ENCODE measurements at regions not wholly inside any gene's neighbourhood (a gene's known extent, or its start where the extent isn't known, plus 50 kb on each side); places are given as distances from the start of the nearest gene placed in this dataset.
"Not testable (repeated sequence)": the region's sequence is repeated elsewhere in the genome, so short reads cannot be mapped to it uniquely, and the experiment has no call there.

GRCh38 chr6:74259981-74260380 is 564.0 kb downstream of the CD109 start:
- Mint-ChIP-seq H3K9me3 (no peaks in the 10 kb centered on the region), H3K27ac (no peak overlapping the region), H3K36me3 (no peaks in the 10 kb centered on the region), H3K27me3 (no peaks in the 10 kb centered on the region), H3K4me1 (ENCODE audit: unreplicated experiment) (peaks cover 8% of the 10 kb centered on the region), H3K4me3 (no peak overlapping the region)
- DNase-seq (ENCODE audit: extremely low spot score, unreplicated experiment): no peak
- no peak for TF ChIP-seq CTCF (conservative IDR thresholded peaks at IDR 0.05)

DNA sequence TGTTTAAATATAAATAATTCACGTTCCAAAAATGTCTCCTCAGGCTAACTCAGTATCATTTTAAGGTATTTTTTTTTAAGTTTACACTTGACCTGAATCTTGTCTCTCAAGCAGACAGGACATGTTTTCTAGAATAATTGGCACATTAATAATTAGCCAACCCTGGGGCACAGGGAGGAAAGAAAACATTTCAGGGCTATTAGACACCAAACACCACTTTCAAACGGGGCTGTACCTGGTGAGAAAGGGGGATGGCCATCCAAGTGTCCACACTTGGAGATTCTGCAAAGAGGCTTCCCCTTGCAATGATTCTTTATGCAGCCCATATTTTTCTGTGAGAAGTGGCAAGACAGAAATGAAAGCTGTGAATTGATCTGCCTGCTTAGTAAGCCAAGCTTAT is 560.8 kb downstream of the CD109 start:
- TF ChIP-seq CTCF (conservative IDR thresholded peaks at IDR 0.05): no peak
- Mint-ChIP-seq H3K9me3 (no peaks in the 10 kb centered on the region), H3K36me3 (no peaks in the 10 kb centered on the region), H3K27me3 (no peaks in the 10 kb centered on the region), H3K4me3 (peak overlapping the region; percentile 17), H3K4me1 (ENCODE audit: unreplicated experiment) (peaks cover 8% of the 10 kb centered on the region), H3K27ac (no peak overlapping the region)
- DNase-seq (ENCODE audit: extremely low spot score, unreplicated experiment): no peak

DNA sequence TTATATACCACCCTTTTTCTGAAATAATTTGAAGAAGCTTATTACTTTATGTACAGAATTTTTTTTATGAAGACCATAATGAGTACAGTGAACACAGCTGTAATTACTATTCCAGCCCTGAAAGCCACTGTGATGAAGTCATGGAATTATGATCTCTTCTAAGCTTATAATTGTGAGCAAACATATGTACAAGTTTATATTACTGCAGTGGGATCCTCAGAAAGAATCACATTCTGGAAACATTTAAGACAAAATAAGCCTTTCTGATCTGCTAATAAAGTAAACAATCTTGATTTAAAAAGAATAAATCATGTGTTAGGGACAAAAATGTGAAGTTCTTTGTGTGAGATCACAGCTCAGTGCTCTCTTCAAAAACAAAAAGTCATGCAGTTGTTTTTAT is 560.4 kb downstream of the CD109 start:
- Mint-ChIP-seq H3K9me3 (no peaks in the 10 kb centered on the region), H3K27me3 (no peaks in the 10 kb centered on the region), H3K27ac (no peak overlapping the region), H3K36me3 (no peaks in the 10 kb centered on the region), H3K4me1 (ENCODE audit: unreplicated experiment) (peaks cover 9% of the 10 kb centered on the region), H3K4me3 (no peak overlapping the region)
- no peak for DNase-seq (ENCODE audit: extremely low spot score, unreplicated experiment)
- TF ChIP-seq CTCF (conservative IDR thresholded peaks at IDR 0.05): no peak

DNA sequence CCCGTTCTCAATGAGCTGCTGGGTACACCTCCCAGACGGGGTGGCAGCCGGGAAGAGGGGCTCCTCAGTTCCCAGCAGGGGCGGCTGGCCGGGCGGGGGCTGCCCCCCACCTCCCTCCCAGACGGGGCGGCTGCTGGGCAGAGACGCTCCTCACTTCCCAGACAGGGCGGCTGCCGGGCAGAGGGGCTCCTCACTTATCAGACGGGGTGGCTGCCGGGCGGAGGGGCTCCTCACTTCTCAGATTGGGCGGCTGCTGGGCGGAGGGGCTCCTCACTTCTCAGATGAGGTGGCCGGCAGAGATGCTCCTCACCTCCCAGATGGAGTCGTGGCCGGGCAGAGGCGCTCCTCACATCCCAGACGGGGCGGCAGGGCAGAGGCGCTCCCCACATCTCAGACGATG is 559.0 kb downstream of the CD109 start:
- H3K4me1 Mint-ChIP-seq (ENCODE audit: unreplicated experiment): peaks cover 10% of the 10 kb centered on the region
- not testable (repeated sequence) for H3K9me3 Mint-ChIP-seq; H3K27me3 Mint-ChIP-seq; H3K4me3 Mint-ChIP-seq; H3K36me3 Mint-ChIP-seq; DNase-seq (ENCODE audit: extremely low spot score, unreplicated experiment); H3K27ac Mint-ChIP-seq

DNA sequence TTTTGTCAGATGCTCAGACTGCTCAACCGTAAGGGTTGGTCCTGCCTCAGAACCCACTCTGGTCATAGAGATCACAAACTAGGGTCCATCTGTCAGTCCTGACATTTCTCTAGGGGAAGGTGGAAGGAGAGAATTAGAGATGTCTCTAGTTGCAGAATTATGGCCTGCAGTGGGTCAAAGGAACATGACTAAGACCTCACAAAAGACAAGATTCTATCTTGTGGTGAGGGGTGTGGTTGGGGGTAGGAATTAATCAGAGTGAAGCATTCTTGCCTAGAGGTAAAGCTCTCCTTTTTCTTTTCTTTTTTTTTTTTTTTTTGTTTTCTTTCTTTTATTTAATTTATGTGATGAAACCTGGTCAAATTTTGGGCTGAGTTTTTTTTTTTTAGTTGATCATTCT is 558.1 kb downstream of the CD109 start:
- H3K27me3 Mint-ChIP-seq; H3K4me3 Mint-ChIP-seq; DNase-seq (ENCODE audit: extremely low spot score, unreplicated experiment); H3K9me3 Mint-ChIP-seq; H3K36me3 Mint-ChIP-seq: not testable (repeated sequence)
- Mint-ChIP-seq H3K4me1 (ENCODE audit: unreplicated experiment) (peaks cover 10% of the 10 kb centered on the region), H3K27ac (peak overlapping the region; percentile 67)

DNA sequence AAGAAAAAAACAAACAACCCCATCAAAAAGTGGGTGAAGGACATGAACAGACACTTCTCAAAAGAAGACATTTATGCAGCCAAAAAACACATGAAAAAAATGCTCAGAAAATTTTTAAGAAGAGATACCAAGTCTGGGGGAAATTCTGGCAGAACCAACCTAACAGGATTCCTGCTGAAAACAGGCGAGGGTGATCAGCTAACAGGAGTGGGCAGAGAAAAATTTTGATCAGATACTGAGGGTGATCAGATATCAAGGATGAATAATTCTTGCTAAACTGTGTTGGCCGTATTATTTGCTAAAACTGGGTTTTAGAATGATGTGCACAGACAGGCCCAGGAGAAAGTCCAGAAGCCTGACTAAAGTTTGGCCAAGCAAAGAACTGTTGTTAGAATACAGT is 557.3 kb downstream of the CD109 start:
- Mint-ChIP-seq H3K27me3 (no peaks in the 10 kb centered on the region), H3K36me3 (no peaks in the 10 kb centered on the region), H3K27ac (no peak overlapping the region), H3K4me3 (no peak overlapping the region), H3K9me3 (no peaks in the 10 kb centered on the region), H3K4me1 (ENCODE audit: unreplicated experiment) (peaks cover 10% of the 10 kb centered on the region)
- DNase-seq (ENCODE audit: extremely low spot score, unreplicated experiment): no peak
- no peak for TF ChIP-seq CTCF (conservative IDR thresholded peaks at IDR 0.05)

- no peaks in the 10 kb centered on the region for H3K36me3 Mint-ChIP-seq
- no peaks in the 10 kb centered on the region for H3K27me3 Mint-ChIP-seq
- TF ChIP-seq CTCF (conservative IDR thresholded peaks at IDR 0.05): no peak
- no peak for DNase-seq (ENCODE audit: extremely low spot score, unreplicated experiment)
- no peak overlapping the region for H3K4me3 Mint-ChIP-seq
- H3K4me1 Mint-ChIP-seq (ENCODE audit: unreplicated experiment): peaks cover 3% of the 10 kb centered on the region
- no peak overlapping the region for H3K27ac Mint-ChIP-seq
- H3K9me3 Mint-ChIP-seq: no peaks in the 10 kb centered on the region
Measured at GRCh38 chr6:74250161-74250818, 554.3 kb downstream of the CD109 start.

All from type B pancreatic cell (in vitro differentiated cells).